GM18868 (cell line): ENCODE measurements at regions not wholly inside any gene's neighbourhood (a gene's known extent, or its start where the extent isn't known, plus 50 kb on each side); places are given as distances from the start of the nearest gene placed in this dataset.
"Not testable (repeated sequence)": the region's sequence is repeated elsewhere in the genome, so short reads cannot be mapped to it uniquely, and the experiment has no call there.

Experiments
- ATAC-seq: cut with Tn5 transposase; IDR thresholded peaks from one replicate; pipeline ENCODE4 v1.9.1; 2021; ENCODE audit warnings: mild to moderate bottlenecking, moderate library complexity; ENCODE audit not compliant: unreplicated experiment

- ATAC-seq = no peak
These were observed 308.2 kb upstream of the HTR1E start for GRCh38 chr6:86629123-86629522.

GRCh38 chr6:86619428-86619827 is 317.9 kb upstream of the HTR1E start:
- ATAC-seq = no peak

GRCh38 chr6:86615299-86615698 is 322.0 kb upstream of the HTR1E start:
- no peak for ATAC-seq

DNA sequence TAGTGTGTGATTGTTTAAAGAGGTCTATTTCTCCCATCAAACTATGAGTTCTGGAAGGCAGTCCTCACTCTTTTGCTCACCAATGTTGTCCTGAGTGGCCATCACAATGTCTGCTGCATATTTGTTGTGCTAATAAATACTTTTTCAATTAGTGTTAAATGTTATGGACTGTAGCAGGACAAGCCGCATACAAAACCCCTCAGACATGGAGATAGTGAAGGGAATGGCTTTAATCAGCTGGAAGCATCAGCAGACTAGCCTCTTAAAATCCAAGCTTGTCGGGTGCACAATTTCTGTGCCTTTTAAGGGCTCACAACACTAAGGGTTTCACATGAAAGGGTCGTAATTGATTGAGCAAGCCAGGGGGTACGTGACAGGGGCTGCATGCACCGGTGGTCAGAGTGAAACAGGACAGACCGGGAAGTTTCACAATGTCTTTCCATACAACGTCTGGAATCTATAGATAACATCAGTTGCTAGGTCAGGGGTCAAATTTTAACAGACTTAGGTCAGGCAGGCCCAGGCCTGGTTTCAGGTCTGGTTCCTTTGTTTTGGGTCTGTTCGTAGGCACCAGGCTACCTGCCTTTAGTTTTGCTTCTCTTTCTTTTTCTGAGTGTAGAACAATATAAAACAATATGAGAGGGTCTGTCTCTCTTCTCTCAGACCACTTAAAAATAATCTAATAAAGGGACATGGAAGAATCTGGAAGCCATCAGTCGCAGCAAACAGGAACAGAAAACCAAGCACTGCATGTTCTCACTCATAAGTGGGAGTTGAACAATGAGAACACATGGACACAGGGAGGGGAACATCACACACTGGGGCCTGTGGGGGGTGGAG is 327.6 kb upstream of the HTR1E start:
- ATAC-seq = no peak

DNA sequence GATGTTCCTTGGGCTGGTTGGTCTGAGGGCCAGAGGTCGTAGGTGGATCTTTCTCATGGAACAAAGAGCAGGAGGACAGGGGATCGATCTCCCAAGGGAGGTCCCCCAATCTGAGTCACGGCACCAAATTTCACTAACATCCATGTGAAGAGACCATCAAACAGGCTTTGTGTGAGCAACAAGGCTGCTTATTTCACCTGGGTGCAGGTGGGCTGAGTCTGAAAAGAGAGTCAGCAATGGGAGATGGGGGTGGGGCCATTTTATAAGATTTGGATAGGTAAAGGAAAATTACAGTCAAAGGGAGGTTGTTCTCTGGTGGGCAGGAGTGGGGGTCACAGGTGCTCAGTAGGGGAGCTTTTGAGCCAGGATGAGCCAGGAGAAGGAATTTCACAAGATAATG is 334.0 kb upstream of the HTR1E start:
- not testable (repeated sequence) for ATAC-seq

- not testable (repeated sequence) for ATAC-seq
These were observed 335.2 kb upstream of the HTR1E start for GRCh38 chr6:86602093-86602492.

GRCh38 chr6:86598969-86599368 is 338.4 kb upstream of the HTR1E start:
- ATAC-seq = not testable (repeated sequence)

DNA sequence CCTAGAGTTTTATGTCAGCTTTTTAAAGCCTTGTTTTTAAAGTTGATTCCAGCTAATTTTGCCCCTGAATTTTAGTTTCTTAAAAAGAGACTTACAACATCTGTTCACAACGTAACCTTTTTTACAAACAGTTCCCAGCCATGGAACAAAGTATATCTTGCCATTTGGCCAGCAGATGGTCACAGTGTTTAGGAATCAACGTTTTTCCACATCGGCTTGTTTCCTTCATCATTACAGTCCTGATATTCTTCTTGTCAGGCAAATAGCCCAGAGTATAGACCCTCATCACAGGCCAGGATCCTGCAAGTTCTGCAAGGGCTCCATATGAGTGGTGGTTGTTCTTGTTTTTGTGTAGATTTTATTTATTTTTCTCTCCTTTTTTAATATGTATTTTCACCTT is 341.7 kb upstream of the HTR1E start:
- no peak for ATAC-seq

- no peak for ATAC-seq
These were observed 351.1 kb upstream of the HTR1E start for GRCh38 chr6:86586195-86586594.

GRCh38 chr6:86581833-86582232 is 355.5 kb upstream of the HTR1E start:
- ATAC-seq = no peak

GRCh38 chr6:86563197-86563596 is 374.1 kb upstream of the HTR1E start:
- ATAC-seq = no peak

GRCh38 chr6:86558318-86558717 is 379.0 kb upstream of the HTR1E start:
- no peak for ATAC-seq

DNA sequence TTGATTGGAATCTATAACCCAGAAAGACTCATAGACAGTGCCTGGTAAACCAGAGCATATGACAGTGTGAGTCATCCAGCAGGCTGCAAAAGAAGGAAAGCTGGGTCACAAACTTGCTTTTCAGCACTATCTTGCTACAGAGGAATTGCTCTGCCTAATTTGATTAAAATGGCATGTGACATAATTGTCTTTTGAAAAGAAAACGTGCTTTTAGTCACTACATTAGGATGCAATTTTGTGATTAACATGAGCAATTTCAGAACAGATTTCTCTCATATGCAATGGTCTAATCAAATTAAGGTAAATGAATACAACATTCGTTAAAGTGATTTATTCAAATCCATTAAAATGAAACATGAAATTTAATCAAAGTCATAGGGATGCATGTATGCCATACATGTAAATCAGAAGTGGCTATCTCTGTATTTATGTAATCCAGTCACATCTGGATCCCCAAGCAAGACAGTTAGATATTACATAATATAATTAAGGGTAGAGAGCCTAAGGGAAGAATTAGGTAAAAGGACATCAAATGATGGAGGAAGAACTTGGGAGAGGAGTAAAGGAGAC is 400.0 kb upstream of the HTR1E start:
- no peak for ATAC-seq

DNA sequence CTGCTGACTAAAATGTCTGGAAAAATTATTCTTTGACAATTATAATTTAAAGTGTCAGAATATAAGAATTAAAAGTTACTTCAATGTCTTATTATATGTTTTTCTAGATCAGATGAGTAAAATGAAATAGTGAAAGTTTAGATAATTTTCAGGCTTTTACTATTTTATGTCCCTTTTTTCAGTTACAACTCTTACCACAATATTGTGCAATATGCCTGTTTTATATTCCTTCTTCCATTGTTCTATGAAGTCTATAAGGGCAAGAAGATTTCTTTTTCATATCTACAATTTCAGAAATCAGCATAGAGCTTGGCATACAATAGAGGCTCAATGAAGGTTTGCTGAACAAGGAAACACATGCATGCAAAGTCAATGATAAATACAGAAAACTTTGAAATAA is 401.2 kb upstream of the HTR1E start:
- no peak for ATAC-seq

DNA sequence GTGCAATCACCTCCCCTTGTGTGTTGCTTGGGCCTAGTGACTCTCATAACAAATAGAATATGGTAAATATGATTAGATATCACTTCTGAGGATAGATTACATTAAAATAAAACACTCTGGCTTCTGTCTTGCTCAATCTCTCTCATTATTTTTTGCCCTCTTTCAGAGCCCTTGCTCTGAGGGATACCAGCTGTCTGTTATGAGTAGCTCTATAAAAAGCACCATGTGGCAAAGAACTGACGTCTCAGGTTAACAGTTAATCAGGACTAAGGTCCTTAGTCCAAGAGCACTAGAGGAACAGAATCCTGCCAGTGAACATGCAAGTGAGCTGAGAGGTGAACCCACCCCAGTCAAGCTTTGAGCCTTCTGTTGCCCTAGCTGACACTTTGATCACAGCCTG is 402.2 kb upstream of the HTR1E start:
- ATAC-seq = no peak

DNA sequence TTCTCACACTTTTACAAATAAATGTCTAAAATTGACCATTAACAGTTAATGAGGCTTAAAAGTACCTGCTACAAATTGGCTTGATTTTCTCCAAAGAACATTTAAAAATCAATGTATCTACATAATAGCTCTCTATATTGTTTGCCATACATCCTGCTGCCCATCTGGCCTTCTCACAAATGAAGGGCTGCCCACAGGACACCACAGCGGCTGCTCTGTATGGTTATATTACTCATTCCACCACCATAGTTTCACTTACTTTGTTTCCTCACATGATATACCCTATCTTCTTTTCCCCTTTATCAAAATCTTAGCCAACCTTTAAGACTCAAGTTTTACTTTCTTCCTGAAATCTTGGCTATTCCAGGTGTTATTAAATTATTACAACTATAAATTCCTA is 407.7 kb upstream of the HTR1E start:
- no peak for ATAC-seq

GRCh38 chr6:86526238-86526637 is 411.1 kb upstream of the HTR1E start:
- no peak for ATAC-seq

GRCh38 chr6:86516087-86516486 is 421.2 kb upstream of the HTR1E start:
- ATAC-seq = no peak

DNA sequence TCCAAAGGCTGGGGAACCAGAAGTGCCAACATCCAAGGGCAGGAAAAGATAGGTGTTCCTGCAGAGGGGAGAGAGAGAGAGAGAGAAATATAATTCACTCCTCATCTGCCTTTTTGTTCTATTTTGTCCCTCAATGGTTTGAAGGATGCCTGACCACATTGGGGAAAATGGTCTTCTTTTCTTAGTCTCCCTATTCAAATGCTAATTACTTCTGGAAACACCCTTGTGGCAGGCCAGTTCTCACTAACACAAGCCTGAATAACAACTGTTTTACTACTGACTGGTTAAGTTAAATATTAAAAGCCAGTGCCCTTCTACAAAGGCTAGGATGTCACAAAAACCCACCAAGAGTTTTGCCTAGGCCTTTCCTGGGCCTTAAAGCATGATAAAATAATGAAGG is 425.4 kb upstream of the HTR1E start:
- no peak for ATAC-seq

DNA sequence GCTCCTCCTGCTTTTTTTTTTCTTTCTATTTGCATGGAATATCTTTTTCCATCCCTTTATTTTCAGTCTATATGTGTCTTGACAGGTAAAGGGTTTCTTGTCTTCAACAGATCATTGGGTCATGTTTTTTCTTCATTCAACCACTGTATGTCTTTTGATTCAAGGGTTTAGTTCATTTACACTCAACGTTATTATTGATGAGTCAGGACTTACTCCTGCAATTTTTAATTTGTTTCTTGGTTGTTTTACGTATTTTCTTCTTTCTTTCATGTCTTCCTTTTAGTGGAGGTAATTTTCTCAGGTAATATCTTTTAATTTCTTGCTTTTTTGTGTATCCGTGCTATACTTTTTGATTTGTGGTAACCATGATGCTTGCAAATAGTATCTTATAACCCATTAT is 429.1 kb upstream of the HTR1E start:
- no peak for ATAC-seq

- no peak for ATAC-seq
These were observed 434.8 kb upstream of the HTR1E start for GRCh38 chr6:86502497-86502896.

DNA sequence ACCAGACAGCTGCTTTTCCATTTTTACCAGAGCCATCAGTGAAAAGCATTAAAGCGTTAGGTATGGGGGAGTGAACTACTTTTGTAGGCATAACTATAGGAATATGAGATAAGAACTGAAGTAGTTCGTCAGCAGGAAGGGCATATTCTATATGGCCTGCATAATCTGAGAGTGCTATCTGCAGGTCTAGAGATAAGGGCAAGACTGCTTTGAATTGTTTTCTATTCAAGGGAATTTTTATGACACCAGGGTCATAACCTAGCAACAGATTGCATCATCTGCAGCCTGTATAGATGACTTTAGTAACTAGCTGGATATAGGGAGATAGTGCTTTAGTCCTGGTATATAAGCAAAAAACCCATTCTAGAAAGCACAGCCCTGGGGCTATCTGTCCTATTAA is 437.3 kb upstream of the HTR1E start:
- no peak for ATAC-seq

DNA sequence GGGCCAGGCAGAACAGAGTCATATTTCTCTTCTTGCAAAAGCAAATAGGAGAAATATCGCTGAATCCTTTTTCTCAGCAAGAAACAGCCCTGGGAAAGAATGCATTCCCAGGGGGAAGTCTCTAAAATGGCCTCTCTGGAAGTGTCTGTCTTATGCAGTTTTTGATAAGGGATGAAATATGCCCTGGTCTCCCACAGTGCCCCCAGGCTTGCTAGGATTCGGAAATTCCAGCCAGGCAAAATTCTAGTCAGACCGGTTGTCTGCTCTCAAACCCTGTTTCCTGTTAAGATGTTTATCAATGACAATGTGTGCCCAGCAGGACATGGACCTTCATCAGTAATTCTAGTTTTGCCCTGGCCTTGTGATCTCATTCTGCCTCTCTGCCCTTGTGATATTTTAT is 448.3 kb upstream of the HTR1E start:
- not testable (repeated sequence) for ATAC-seq
